COR-L47 (cell line): ENCODE measurements at regions not wholly inside any gene's neighbourhood (a gene's known extent, or its start where the extent isn't known, plus 50 kb on each side); places are given as distances from the start of the nearest gene placed in this dataset.
"Not testable (repeated sequence)": the region's sequence is repeated elsewhere in the genome, so short reads cannot be mapped to it uniquely, and the experiment has no call there.

Source experiments
- DNase-seq: peaks from one replicate; lab custom pipeline; 2025; lab: John Stamatoyannopoulos, UW

- DNase-seq: not testable (repeated sequence)
These were observed 51.5 kb downstream of the VPREB1 start for GRCh38 chr22:22296047-22296446.

GRCh38 chr22:22297159-22297793, 52.7 kb downstream of the VPREB1 start:
- DNase-seq: not testable (repeated sequence)

GRCh38 chr22:22297794-22298653, 53.4 kb downstream of the VPREB1 start:
- DNase-seq: peak; percentile 31

GRCh38 chr22:22298654-22299009, 54.0 kb downstream of the VPREB1 start:
- DNase-seq: not testable (repeated sequence)

GRCh38 chr22:22300511-22300910, 55.9 kb downstream of the VPREB1 start:
- DNase-seq: not testable (repeated sequence)

- not testable (repeated sequence) for DNase-seq
These were observed 56.4 kb downstream of the VPREB1 start for GRCh38 chr22:22300946-22301345.

- DNase-seq: no peak
These were observed 72.0 kb downstream of the VPREB1 start for GRCh38 chr22:22316589-22316988.

- DNase-seq: no peak
These were observed 74.3 kb downstream of the VPREB1 start for GRCh38 chr22:22318723-22319465.

- DNase-seq: peak; percentile 56
These were observed 77.4 kb downstream of the VPREB1 start for GRCh38 chr22:22321743-22322611.

- DNase-seq: no peak
These were observed 78.2 kb downstream of the VPREB1 start for GRCh38 chr22:22322792-22323191.

GRCh38 chr22:22327723-22328122, 83.1 kb downstream of the VPREB1 start:
- DNase-seq: no peak

- DNase-seq: no peak
These were observed 85.2 kb downstream of the VPREB1 start for GRCh38 chr22:22329792-22330191.

GRCh38 chr22:22335640-22336039, 91.1 kb downstream of the VPREB1 start:
- DNase-seq: not testable (repeated sequence)

- DNase-seq: not testable (repeated sequence)
These were observed 91.7 kb downstream of the VPREB1 start for GRCh38 chr22:22336333-22336732.

GRCh38 chr22:22338778-22339177, 94.2 kb downstream of the VPREB1 start:
- DNase-seq: not testable (repeated sequence)

GRCh38 chr22:22341736-22342135, 97.2 kb downstream of the VPREB1 start:
- no peak for DNase-seq

- peak; percentile 43 for DNase-seq
These were observed 98.4 kb downstream of the VPREB1 start for GRCh38 chr22:22342697-22343580.

- DNase-seq: no peak
These were observed 99.2 kb downstream of the VPREB1 start for GRCh38 chr22:22343581-22344296.

GRCh38 chr22:22344430-22344829, 99.8 kb downstream of the VPREB1 start:
- no peak for DNase-seq

GRCh38 chr22:22345781-22346180, 101.2 kb downstream of the VPREB1 start:
- no peak for DNase-seq
